GM12872 (cell line): ENCODE measurements at regions not wholly inside any gene's neighbourhood (a gene's known extent, or its start where the extent isn't known, plus 50 kb on each side); places are given as distances from the start of the nearest gene placed in this dataset.
A peak's percentile ranks its signal among the peaks of the same experiment; 100 is the strongest.

Experiments
- CTCF ChIP-seq: IDR thresholded peaks from 3 replicates; pipeline ENCODE4 v1.5.1; 2011; ENCODE audit warnings: low read depth, mild to moderate bottlenecking, low read length, moderate library complexity; ENCODE audit not compliant: insufficient read depth

- TF ChIP-seq CTCF: no peak
Observed at GRCh38 chr1:229825042-229825441, 199.0 kb downstream of the URB2 start.

GRCh38 chr1:229828461-229828860, 202.4 kb downstream of the URB2 start:
- TF ChIP-seq CTCF: no peak

GRCh38 chr1:229832695-229833094, 206.6 kb downstream of the URB2 start:
- TF ChIP-seq CTCF: no peak

GRCh38 chr1:229834230-229834629, 208.2 kb downstream of the URB2 start:
- TF ChIP-seq CTCF: no peak

- no peak for TF ChIP-seq CTCF
Observed at GRCh38 chr1:229835226-229835625, 209.2 kb downstream of the URB2 start.

GRCh38 chr1:229836324-229836723, 210.3 kb downstream of the URB2 start:
- TF ChIP-seq CTCF: no peak

GRCh38 chr1:229838204-229838603, 212.2 kb downstream of the URB2 start:
- no peak for TF ChIP-seq CTCF

- 0 out of 3 replicates have a peak, but pooled peaks have one; percentile 7 for TF ChIP-seq CTCF
Observed at GRCh38 chr1:229839800-229840199, 213.8 kb downstream of the URB2 start.
